RPMI7951 (cell line): ENCODE measurements at regions not wholly inside any gene's neighbourhood (a gene's known extent, or its start where the extent isn't known, plus 50 kb on each side); places are given as distances from the start of the nearest gene placed in this dataset.

Experiments used
- DNase-seq: peaks from one replicate; pipeline ENCODE4 v3.0.0-alpha.2; 2012; ENCODE audit warnings: low read depth

DNA sequence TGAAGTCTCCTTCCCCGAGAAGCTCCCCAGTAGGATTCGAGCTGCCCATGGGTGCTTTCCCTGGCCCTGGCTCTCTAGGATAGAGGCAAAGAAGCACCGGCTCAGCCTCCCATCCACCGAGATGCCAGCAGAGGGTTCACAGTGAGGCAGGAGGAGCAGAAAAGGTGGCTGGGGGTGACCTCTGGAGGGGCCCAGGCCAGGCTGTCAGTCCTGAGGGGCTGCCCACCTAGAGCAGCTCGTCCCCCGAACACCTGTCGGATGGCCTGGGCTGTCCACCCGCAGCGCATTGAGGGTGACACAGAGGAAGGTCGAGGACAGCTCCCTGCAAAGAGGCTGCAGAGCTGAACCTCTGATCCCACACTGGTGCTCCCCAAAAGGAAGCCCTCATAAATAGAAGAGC, 167.2 kb upstream of the PPP2R2D start:
- DNase-seq, result no peak

DNA sequence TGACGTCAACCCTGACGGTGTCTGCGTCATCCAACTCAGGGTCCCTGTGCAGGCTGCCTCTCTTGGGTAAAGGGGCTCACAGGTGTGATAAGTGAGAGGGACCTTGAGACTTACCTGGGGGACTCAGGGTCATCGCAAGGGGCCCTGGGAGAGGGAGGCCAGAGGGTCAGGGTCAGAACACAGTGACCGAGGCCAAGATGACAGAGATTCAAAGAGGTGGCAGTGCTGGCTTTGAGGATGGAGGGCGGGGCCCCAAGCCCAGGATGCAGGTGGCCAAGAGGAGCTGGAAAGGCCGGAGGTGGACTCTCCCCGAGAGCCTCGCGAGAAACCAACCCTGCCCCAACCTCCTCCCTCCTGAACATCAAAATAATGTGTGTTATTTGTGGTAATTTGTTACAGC, 165.2 kb upstream of the PPP2R2D start:
- DNase-seq, result no peak

DNA sequence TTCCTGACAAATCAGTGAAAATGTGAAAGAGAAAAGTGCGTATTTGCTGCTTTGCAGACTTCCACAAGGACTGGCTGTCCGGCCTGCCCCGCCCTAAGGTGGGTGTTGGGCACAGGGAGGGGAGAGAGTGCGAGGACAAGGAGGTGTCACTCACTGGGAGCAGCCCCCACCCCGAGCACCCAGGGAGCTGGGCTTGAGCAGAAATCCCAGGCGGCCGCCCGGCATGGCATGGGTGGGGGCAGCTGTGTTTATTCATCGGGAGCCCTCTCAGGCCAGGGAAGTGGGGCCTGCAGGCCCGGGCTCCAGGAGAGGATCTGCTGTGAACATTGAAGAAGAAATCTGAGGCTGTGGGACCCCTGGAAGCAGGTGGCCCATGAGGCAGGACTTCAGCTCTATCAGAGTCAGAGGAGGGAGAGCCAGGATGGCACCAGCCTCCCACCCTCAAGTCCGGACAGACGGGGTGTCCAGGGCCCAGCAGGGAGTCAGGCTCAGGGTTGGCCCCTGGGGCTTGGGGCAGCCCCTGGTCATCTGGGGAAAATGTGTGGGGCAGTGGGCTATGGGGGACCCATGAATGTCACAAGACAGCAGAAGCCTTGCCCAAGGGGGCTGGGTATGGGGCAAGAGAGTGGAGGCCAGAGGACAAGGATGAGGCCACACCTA, 164.4 kb upstream of the PPP2R2D start:
- no peak for DNase-seq

DNA sequence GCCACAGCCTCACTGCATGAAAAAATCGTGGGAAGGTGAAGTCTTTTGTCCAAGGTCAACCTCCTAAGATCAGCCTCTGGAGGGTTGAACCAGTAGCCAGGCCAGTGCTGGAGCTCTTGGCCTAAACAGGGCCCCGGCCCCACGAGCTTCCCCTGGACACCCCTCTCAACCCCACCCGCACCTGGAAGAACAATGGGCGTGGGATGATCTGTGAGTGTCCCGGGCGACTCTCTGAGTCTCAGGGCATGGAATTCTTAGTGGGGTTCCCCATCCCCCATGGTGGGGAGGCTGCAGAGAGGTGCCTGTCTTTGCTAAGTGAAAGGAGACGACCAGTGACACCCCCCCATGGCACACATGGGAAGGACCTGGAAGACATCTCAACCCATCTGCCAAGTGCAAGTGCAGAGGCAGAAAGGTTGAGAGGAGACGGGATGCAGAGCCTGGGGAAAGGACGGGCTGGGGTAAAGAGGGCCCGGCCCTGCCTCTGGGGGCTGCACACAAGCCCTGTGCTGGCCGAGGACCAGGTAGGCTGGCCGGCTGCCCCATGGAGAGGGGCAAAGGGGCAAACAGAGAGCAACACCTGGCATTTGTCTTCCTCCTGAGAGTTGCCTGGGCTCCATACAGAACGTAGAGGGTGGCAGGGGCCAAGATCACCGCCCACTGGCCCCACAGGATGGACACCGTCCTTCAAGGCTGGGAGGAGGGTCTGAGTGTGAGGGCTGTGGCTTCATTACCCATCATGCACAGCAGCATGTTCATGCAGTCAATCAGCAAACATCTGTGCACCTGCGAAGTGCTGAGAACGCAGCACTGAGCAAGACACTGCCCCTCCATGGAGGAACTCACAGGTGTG, 163.0 kb upstream of the PPP2R2D start:
- DNase-seq, result no peak

DNA sequence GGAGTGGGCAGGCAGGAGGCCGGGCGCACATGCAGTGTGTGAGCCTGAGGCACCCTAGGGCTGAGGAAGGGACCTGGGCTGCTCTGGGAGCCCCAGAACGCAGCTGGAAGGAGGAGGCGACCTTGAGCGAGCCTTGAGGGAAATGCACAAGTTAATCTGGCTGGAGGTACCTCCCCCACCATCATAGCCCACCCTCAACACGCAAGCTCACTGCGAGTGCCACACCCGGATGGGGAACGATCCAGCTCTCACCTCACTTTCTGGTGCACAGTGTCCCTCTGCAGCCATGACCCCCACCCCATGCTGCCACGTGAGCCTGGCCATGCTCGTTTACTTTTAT, 162.4 kb upstream of the PPP2R2D start:
- DNase-seq, result no peak

DNA sequence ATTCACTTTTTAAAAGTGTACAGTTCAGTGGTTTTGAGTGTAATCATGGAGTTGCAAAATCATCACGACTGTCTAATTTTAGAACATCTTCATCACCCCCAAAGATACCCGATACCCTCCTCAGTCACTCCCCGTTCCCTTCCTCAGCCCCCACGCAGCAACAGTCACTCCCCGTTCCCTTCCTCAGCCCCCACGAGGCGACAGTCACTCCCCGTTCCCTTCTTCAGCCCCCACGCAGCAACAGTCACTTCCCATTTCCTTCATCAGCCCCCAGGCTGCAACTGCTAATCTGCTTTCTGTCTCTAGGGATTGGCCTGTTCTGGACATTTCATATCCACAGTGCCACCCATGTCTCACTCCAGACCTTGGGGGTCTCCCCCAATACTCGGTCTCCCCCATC, 161.6 kb upstream of the PPP2R2D start:
- DNase-seq, result no peak

DNA sequence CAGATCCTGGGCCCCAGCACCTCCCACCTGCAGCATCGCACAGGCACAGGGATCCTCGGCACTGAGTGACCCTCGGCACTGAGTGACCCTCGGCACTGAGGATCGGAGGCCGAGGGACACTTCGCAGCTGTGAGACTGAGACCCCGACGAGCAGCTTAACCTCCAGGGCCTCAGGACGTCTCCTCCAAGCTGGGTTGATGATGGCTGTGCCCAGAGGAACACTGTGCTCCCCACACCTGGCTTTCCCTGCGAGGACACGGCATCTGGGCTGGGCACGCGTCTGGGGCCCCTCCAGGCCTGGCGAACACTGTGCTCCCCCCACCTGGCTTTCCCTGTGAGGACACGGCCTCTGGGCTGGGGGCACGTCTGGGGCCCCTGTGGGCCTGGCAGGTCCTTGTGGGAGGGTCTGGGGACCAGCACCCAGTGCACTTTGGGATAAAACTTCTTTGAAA, 158.3 kb upstream of the PPP2R2D start:
- DNase-seq, result no peak

DNA sequence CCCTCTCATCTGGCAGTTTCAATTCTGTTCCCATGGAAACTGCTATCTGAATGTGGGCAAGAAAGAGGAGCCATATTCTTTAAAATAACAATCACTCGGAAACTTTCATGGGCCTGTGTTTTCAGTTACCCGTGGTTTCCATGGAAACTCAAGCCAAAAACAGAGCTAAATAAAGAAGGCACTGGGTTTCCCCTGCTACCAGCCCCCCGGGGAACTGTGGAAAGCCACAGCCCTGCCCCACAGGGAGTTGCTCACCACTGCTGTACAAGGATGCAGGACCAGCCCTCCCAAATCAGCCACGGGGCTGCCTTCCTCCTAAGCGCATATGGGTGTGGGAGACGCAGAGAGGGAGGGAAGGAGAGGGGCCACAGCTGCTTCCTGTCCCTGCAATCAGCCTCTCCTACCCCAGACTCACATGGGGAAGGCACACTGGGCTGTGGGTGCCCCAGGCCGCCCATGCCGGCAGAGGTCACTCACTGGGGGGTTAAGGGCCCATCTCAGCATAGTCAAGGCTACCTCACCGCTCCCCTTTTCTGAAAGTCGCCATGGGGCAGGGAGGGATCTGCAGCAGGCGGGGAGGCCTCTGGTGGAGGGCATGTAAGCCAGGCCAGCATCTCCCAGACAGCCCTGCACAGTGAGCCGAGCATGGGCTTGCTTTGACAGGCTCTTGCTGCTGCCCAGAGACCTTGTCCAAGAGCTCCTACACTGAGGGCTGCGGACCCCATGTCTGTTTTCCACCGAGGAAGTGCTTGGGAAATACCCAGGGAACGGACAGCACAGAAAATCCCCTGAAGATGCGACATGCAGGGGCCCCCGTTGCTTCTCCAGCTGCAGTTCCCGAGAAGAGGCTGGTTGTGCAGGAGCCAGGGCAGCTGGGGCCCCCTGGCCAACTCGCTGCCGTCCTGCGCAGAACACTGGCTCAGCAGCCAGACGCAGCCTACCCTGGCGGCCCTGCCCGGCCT, 157.3 kb upstream of the PPP2R2D start:
- DNase-seq, result no peak

DNA sequence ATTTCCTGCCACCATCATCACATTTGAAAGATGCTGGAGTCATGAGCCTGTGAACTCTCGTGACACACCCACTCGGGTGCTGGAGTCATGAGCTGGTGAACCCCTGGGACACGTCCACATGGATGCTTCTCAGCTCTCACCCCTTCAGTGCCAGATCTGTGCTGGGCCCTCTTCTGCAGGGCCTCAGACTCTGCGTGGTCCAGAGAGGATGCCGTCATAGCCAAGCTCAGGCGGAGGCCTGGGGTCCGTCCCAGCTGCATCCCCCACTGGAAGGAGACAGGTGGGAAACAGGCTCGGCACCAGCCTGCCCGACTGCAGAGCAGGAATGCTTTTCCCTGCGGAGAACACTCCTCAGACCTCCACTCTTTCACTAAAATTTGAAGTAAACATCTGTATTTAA, 156.5 kb upstream of the PPP2R2D start:
- DNase-seq, result no peak

DNA sequence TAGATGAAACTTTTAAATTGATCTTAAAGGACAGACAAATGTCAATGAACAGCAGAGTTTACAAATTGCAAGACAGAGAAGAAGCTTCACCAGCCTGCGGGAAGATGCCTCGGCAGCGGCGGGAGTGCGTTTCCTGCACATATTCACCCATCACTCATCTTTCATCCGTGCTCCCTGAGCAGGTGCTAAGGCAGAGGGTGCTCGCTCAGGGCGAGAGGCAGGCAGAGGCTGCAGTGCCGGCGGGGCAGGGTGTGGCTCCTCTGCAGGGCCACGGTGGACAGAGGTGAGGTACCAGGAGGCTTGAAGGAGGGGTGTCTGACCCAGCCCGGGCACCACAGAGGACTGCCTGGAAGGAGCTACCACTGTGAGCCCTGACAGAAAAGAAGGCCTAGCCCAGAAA, 155.2 kb upstream of the PPP2R2D start:
- no peak for DNase-seq

DNA sequence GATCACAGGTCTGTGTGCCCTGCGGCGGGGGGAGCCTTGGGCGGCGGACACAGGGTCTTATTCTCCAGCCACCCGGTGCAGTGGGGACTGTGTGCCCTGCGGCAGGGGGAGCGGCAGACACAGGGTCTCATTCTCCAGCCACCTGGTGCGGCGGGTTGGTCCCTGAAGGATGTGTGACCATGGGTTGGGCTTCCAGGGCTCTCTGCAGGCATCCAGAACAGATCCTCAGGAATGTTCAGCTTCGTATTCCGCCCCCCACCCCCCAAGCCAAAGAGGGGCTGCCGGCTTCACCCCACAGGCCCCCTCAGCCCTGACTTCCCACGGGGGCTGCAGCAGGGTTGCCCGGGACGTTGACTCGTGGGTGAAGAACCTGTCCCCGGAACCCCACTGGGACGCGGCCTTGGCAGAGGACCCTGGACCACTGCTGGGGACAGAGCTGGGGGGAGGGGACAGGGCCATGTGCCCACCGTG, 154.5 kb upstream of the PPP2R2D start:
- DNase-seq, result no peak

DNA sequence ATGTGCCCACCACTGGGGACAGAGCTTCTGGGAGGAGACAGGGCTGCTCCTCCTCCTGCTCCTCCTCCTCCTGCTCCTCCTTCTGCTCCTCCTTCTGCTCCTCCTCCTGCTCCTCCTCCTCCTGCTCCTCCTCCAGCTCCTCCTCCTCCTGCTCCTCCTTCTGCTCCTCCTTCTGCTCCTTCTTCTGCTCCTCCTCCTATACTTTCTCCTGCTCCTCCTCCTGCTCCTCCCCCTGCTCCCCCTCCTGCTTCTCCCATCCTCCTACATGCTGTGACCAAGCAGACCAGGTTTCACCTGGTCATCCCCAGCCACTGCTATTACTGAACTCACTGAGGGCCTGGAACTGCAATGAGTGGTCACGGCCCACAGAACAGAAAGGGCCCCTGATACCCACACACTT, 154.0 kb upstream of the PPP2R2D start:
- DNase-seq, result no peak

DNA sequence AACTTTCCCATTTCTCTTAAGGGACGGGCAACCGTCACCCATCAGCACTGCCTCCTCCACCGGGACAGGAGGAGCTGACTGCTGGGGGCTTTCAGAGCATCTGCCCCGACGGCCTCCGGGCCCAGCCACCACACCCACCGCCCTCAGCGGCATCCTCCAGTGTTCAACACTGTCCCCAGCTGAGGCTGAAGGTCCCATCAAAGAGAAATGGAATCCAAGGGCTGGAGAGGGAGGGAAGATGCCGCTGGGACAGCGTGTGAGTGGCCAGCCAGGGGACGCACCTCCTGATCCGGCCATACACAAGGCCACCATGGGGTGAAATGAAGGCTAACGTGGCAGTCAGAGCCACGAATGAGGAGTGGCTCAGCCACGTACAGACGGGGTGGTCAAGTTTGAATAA, 153.6 kb upstream of the PPP2R2D start:
- no peak for DNase-seq

DNA sequence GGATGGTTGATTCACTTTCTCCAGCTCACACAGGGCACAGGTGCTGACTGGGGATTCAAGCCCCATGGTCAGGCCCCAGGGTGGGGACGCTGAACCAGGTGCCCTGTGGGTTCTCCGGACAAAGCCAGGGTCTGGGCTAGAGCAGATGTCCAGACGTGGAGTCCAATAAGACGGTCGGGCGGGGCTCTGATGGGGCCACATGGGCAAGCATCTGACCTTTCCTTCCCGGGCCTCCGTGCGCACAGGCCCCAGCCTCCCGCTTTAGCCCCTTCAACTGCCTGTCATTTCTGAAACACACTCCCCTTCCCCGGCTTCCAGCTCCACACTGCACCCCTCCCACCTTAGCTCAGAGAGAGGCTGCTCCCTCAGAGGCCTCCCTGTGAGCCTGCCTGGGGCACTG, 153.0 kb upstream of the PPP2R2D start:
- no peak for DNase-seq

DNA sequence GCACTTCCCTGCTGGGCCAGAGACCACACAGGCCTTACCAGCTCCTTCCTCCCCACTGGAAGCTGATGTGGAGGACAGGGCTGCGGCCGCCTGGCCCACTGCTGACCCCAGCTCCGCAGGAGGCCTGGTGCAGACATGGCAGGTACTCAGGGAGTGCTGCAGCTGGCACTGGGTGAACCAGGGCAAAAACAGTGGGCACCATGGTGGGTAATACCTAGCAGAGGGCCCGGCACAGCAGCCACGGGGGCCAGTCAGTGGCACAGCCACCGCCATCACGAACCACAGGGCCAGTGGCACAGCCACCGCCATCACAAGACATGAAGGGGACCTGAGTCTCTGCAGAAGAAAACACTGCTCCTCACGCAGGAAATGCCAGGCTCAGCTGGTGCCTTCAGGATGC, 152.6 kb upstream of the PPP2R2D start:
- DNase-seq, result no peak

DNA sequence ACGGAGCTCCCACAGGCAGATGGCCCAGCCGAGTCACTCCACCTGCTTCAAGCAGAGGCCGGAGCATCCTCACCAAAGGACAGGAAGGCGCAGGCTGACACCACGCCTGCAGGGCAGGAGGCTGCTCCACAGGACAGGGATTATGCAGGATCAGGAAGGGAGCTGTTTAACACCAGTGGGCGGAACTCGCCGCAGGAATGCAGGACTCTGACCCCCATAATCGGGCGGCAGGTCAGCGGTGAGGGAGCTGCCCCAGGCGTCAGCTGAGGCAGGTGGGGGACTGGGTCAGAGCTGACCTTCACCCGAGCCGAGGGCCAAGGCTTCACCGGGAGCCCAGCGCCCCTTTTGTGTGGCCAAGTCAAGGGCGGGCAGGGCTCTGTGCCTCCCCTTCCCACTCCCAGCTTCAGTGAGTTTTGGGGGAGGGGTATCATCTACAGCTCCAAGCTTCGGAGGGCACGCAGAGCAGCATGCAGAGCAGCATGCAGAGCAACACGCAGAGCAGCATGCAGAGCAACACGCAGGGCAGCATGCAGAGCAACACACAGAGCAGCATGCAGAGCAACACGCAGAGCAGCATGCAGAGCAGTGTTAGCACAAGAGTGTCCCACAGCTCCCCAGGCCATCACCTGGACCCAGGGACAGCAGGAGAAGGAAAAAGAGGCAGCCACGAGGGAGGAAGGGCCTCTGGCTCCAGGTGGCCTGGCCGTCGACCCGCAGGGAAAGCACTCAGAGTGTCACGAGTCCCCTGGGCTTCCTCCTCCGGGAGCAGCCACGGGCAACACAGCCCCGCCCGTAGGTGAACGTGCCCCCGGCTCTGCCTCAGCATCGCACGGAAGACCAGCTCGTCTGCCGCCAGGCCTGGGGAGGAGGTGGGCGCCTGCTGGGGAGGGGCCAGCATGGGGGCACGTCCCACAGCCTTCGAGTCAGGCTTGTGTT, 151.7 kb upstream of the PPP2R2D start:
- DNase-seq, result no peak

DNA sequence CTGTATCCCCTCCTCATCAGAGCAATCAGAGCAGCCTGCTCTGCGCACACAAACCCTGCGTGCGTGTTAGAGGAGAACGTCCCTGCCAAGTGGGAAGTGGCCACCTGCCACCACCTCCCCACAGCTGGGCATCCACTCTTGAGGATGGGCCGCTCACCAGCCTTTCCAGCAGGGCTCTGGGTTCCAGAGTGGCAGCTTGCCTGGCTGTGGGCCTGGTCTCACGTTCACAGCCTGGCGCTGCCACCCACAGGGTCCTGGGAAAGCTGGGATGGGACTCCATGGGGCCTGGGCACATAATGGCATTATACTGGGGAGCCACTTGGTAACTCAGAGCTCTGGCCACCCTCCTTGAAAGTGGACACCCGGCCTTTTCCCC, 151.1 kb upstream of the PPP2R2D start:
- no peak for DNase-seq

DNA sequence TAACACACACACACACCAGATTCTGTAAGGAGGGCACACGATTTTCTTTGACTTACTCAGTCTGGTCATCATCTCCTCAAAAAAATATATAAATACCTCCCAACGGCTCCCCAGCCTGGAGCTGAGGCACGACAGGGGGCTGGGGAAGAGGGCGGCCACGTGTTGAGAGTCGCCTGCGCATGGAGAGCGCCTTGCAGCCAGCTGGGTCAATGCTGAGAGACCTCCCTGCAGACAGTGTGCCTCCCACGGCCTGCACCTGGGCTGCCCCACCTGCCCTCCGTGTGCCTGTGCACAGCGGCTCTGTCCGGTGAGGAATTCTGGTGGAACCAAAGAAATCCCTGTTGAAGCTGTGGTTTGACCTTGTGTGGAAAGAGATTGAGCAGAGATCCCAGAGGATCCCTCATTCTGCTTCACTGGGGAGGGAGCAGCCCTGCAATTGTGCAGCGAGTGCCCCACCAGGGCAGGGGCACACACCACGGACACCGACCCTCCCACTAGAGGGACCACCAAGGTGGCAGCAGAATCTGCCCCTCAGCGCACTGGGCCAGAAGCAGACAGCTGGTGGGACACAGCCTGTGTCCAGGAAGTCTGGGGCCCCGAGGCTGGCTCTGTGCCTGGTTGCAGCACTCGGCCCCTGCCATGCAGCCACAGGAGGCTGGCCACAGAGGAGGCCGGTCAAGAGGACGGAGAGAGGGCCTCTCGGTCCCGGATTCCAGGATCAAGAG, 150.5 kb upstream of the PPP2R2D start:
- no peak for DNase-seq

DNA sequence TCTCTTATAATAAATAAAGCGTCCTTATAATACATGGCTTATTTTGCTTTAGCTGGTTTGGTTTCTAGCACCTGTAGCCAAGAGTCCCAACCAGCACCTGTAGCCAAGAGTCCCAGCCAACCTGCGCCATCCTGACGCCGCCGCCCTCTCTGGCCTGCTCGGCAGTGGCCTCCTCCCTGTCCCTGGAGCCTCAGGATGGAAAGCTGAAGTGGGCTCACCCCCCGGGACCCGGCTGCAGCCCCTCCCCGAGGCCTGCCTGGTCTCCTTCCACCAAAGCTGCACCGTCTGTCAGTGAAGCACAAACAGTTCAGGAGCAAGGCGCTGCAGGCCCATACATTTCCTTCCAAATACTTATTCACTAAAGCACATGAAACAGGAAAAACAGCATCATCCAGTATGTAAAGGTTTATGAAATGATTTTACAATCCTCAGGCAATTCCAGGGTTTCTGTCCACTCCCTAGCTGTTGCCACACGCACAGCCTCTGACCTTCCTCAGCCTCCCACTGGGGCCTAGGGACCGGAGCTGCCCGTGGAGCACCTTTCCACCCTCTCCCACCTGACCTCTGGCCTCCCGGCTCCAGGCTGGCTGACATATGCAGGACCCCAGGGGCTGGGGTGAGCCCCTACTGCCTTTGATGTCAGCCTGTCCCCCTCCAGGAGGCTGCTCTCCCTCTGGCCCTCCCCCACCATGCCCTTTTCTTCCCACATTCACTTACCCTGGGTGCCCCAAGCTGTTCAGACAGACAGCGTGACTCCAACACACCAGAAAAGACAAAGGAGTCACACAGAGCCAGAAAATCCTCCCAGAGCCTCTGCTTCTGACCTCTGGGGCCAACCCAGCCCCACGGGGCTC, 149.6 kb upstream of the PPP2R2D start:
- no peak for DNase-seq
